HG02970 (cell line): ENCODE measurements at regions not wholly inside any gene's neighbourhood (a gene's known extent, or its start where the extent isn't known, plus 50 kb on each side); places are given as distances from the start of the nearest gene placed in this dataset.

Experiments used
- ATAC-seq: cut with Tn5 transposase; IDR thresholded peaks from one replicate; pipeline ENCODE4 v1.9.1; 2021; ENCODE audit warnings: mild to moderate bottlenecking, moderate library complexity, moderate number of reproducible peaks; ENCODE audit not compliant: unreplicated experiment, low FRiP score

GRCh38 chr22:49218142-49218541, 609.5 kb downstream of the BRD1 start:
- no peak for ATAC-seq

GRCh38 chr22:49216579-49216978, 611.1 kb downstream of the BRD1 start:
- no peak for ATAC-seq

- no peak for ATAC-seq
Observed at GRCh38 chr22:49215840-49216239, 611.8 kb downstream of the BRD1 start.

- no peak for ATAC-seq
Observed at GRCh38 chr22:49214976-49215375, 612.7 kb downstream of the BRD1 start.

- ATAC-seq: no peak
Observed at GRCh38 chr22:49213731-49214352, 613.8 kb downstream of the BRD1 start.

- no peak for ATAC-seq
Observed at GRCh38 chr22:49212466-49212865, 615.2 kb downstream of the BRD1 start.

- ATAC-seq: no peak
Observed at GRCh38 chr22:49212002-49212401, 615.7 kb downstream of the BRD1 start.

- ATAC-seq: no peak
Observed at GRCh38 chr22:49211176-49211575, 616.5 kb downstream of the BRD1 start.

- ATAC-seq: no peak
Observed at GRCh38 chr22:49210606-49211005, 617.1 kb downstream of the BRD1 start.

- no peak for ATAC-seq
Observed at GRCh38 chr22:49209452-49210195, 618.0 kb downstream of the BRD1 start.

GRCh38 chr22:49208768-49209252, 618.9 kb downstream of the BRD1 start:
- no peak for ATAC-seq

GRCh38 chr22:49208004-49208402, 619.7 kb downstream of the BRD1 start:
- ATAC-seq: no peak

- ATAC-seq: no peak
Observed at GRCh38 chr22:49207008-49208003, 620.4 kb downstream of the BRD1 start.

GRCh38 chr22:49206281-49206680, 621.4 kb downstream of the BRD1 start:
- ATAC-seq: no peak

- no peak for ATAC-seq
Observed at GRCh38 chr22:49205483-49205800, 622.2 kb downstream of the BRD1 start.

- no peak for ATAC-seq
Observed at GRCh38 chr22:49204599-49205482, 622.8 kb downstream of the BRD1 start.

GRCh38 chr22:49203859-49204598, 623.6 kb downstream of the BRD1 start:
- ATAC-seq: no peak

GRCh38 chr22:49203091-49203858, 624.4 kb downstream of the BRD1 start:
- ATAC-seq: no peak

- no peak for ATAC-seq
Observed at GRCh38 chr22:49202226-49202625, 625.4 kb downstream of the BRD1 start.
